Ascending aorta (tissue), 2 donors: ENCODE measurements at regions not wholly inside any gene's neighbourhood (a gene's known extent, or its start where the extent isn't known, plus 50 kb on each side); places are given as distances from the start of the nearest gene placed in this dataset.

ENCODE experiments used
- DNase-seq, 2 donors: peaks; one replicate each; pipeline ENCODE4 v3.0.0-alpha.2; 2019; ENCODE audit warnings: low spot score in 2 of 2
- H3K27ac ChIP-seq, 2 donors: fragments of 200-600 bp; sonication (generic); one replicate each; pipeline ENCODE4 v1.5.1; 2016 to 2017; ENCODE audit warnings: mild to moderate bottlenecking in 1 of 2
- H3K27me3 ChIP-seq: fragments of 200-600 bp; sonication (generic); one replicate; pipeline ENCODE4 v1.5.1; 2017
- H3K36me3 ChIP-seq, 2 donors: fragments of 200-600 bp; sonication (generic); one replicate each; pipeline ENCODE4 v1.5.1; 2016
- H3K4me1 ChIP-seq, 2 donors: fragments of 200-600 bp; sonication (generic); one replicate each; pipeline ENCODE4 v1.5.1; 2016 to 2017; ENCODE audit warnings: mild to moderate bottlenecking in 1 of 2
- H3K4me3 ChIP-seq, 2 donors: fragments of 200-600 bp; sonication (generic); one replicate each; pipeline ENCODE4 v1.5.1; 2016 to 2017; ENCODE audit warnings: mild to moderate bottlenecking in 1 of 2
- H3K9me3 ChIP-seq, 2 donors: fragments of 200-600 bp; sonication (generic); one replicate each; pipeline ENCODE4 v1.5.1; 2016
- intact Hi-C: fragments of 100-400 bp; cut with DNase I; formaldehyde crosslinking; loops from one replicate; pipeline ENCODE4 v1.15.1; 2023
- TF ChIP-seq, protein P1 (sequence below), 3 experiments: fragments of 200-600 bp in 2 of 3; fragments of 450-650 bp in 1 of 3; sonication (generic) in 2 of 3; IDR thresholded peaks; one replicate each; pipeline ENCODE4 v1.5.1; 2016 to 2019; ENCODE audit warnings: antibody characterized with exemption in 3 of 3, mild to moderate bottlenecking in 1 of 3, moderate library complexity in 1 of 3

DNA sequence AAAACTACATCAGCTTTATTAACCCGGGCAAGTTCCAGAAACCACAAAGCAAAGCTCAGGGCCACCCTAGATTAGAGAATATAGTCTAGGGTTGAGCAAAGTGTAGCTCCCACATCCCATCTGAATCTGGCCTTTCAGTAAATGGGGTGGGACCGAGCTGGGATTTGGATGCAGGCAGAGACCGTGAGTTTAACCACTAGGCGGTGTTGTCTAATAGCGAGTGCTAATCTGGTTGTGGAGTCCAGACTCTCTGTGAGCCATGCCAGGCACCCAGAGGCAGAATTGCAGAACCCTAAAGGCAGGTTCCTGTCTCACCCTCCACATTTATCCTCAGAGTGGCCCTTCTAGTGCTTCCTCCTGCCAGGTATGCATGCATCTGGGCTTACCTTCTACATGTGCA lies 435.9 kb downstream of the TSN start:
- Histone ChIP-seq H3K4me3 (no peak overlapping the region), H3K4me1 (no peaks in the 10 kb centered on the region), H3K36me3 (no peaks in the 10 kb centered on the region), H3K27me3 (no peaks in the 10 kb centered on the region), H3K27ac (no peak overlapping the region), H3K9me3 (no peaks in the 10 kb centered on the region)
- intact Hi-C loops: no loop called here
- no peak for DNase-seq
- TF ChIP-seq, protein P1, sequence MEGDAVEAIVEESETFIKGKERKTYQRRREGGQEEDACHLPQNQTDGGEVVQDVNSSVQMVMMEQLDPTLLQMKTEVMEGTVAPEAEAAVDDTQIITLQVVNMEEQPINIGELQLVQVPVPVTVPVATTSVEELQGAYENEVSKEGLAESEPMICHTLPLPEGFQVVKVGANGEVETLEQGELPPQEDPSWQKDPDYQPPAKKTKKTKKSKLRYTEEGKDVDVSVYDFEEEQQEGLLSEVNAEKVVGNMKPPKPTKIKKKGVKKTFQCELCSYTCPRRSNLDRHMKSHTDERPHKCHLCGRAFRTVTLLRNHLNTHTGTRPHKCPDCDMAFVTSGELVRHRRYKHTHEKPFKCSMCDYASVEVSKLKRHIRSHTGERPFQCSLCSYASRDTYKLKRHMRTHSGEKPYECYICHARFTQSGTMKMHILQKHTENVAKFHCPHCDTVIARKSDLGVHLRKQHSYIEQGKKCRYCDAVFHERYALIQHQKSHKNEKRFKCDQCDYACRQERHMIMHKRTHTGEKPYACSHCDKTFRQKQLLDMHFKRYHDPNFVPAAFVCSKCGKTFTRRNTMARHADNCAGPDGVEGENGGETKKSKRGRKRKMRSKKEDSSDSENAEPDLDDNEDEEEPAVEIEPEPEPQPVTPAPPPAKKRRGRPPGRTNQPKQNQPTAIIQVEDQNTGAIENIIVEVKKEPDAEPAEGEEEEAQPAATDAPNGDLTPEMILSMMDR (IDR thresholded peaks at IDR 0.05): no peak

DNA sequence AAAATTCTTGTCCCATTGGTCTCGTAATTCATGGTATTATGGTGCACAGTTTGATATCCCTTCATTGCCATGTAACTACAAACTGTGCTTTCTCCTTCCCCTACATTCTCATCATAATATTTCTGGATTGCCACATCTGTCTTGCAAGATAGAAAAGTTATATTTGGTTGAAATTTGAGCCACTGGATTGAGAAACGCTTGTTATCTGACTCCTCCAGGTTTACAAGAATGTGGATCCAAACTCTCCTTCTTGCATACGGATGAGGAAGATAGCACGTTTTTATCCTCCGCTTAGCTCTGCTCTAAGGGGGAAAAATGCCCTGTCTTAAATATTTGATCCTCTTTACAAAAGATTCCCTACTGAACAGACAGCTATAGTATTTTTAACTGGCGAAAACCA lies 438.2 kb downstream of the TSN start:
- Histone ChIP-seq H3K27ac (no peak overlapping the region), H3K36me3 (no peaks in the 10 kb centered on the region), H3K9me3 (no peaks in the 10 kb centered on the region), H3K4me1 (no peaks in the 10 kb centered on the region), H3K27me3 (no peaks in the 10 kb centered on the region), H3K4me3 (no peak overlapping the region)
- no peak for DNase-seq
- TF ChIP-seq, protein P1 (IDR thresholded peaks at IDR 0.05): no peak
- intact Hi-C loops: no loop called here

DNA sequence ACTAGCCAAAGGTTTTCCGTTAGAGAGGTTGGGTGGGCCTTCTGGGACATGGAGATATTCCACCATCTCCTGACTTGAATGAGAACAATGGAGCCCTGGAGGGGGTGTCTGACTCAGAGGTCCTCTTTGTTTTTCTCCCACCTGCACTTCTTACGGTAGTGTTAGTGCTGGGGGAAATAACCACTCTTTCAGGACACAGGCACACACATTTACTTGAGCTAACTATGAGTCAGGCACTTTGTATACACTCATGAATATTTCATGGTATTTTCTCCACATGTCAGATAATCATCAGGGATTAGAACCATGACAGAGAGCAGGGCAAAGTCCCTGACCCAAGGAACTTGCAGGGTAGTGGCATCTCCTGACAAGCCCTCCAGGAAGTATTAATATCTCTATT lies 439.1 kb downstream of the TSN start:
- intact Hi-C loops: no loop called here
- Histone ChIP-seq H3K36me3 (no peaks in the 10 kb centered on the region), H3K27ac (no peak overlapping the region), H3K27me3 (no peaks in the 10 kb centered on the region), H3K4me3 (no peak overlapping the region), H3K9me3 (no peaks in the 10 kb centered on the region), H3K4me1 (no peaks in the 10 kb centered on the region)
- TF ChIP-seq, protein P1 (IDR thresholded peaks at IDR 0.05): no peak
- DNase-seq: no peak

DNA sequence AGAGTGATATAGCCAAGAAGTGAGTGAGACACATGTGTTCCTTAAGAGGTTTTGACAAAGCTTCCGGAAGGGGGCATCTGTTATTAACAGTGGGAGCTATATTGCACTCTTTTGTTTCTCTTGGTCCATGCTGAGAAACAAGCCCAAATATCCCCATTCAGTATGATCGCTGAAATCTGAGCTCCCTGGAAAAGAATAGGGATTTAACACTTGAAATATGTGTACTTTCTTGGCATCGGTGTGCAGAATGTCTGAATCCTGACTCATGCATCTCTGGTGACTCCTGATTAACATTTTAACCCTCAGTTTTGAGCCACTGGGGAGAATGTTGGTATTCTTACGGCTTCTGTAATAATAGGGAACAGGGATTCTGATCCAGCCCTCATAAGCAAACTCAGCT lies 448.1 kb downstream of the TSN start:
- Histone ChIP-seq H3K27ac (no peak overlapping the region), H3K27me3 (no peaks in the 10 kb centered on the region), H3K36me3 (no peaks in the 10 kb centered on the region), H3K4me1 (no peaks in the 10 kb centered on the region), H3K4me3 (no peak overlapping the region), H3K9me3 (no peaks in the 10 kb centered on the region)
- TF ChIP-seq, protein P1 (IDR thresholded peaks at IDR 0.05): no peak
- intact Hi-C loops: no loop called here
- DNase-seq: no peak

DNA sequence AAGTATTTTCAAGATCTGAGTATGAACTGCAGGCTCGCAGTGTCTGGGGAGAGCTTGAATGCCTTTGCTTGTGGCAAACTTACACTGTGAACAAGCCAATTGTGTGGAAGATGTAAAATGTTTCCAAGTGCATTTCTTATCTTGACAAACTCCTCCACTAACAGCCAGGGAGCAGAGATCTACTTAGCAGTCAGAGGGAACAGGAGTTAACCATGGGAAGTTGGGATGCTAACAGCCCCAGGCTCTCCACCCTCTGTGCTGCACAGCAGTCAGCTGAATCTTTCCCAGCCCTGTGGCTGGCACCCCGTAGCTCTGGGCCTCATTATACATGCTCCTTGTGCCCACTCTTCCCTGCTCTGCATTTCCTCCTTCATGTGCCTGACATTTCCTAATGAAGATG lies 450.2 kb downstream of the TSN start:
- DNase-seq: no peak
- TF ChIP-seq, protein P1 (IDR thresholded peaks at IDR 0.05): no peak
- H3K4me3 ChIP-seq: no peak overlapping the region
- no peaks in the 10 kb centered on the region for H3K9me3 ChIP-seq
- H3K36me3 ChIP-seq: no peaks in the 10 kb centered on the region
- intact Hi-C loops: no loop called here
- no peak overlapping the region for H3K27ac ChIP-seq
- no peaks in the 10 kb centered on the region for H3K27me3 ChIP-seq
- no peaks in the 10 kb centered on the region for H3K4me1 ChIP-seq

DNA sequence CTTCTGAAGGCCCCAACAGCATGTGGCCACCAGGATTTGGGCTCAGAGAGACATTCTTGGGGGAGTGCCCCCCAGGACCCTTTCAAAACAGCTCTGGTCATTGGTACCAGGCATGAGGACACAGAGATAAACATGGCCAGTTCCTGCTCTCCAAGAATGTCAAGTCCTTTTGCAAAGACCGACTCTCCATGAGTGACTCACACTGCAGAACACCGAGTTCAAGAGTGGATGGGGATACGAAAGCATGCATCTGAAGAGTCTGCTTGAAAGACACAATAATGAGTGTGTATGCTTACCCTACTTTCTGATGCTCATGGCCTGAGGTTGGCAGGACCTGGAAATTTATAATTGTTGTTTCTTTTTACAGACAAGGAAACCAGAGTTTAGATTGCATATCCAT lies 450.6 kb downstream of the TSN start:
- Histone ChIP-seq H3K4me1 (no peaks in the 10 kb centered on the region), H3K27ac (no peak overlapping the region), H3K27me3 (no peaks in the 10 kb centered on the region), H3K4me3 (no peak overlapping the region), H3K9me3 (no peaks in the 10 kb centered on the region), H3K36me3 (no peaks in the 10 kb centered on the region)
- no peak for DNase-seq
- TF ChIP-seq, protein P1 (IDR thresholded peaks at IDR 0.05): no peak
- intact Hi-C loops: no loop called here
